ENCODE measurements at regions not wholly inside any gene's neighbourhood (a gene's known extent, or its start where the extent isn't known, plus 50 kb on each side); places are given as distances from the start of the nearest gene placed in this dataset.

GRCh38 chr2:220586980-220587530 is 959.6 kb downstream of the SLC4A3 start:
- H3K9ac ChIP-seq (ENCODE audit: low read depth, low read length, poor library complexity): no peak overlapping the region
- H3K18ac ChIP-seq (ENCODE audit: low read length): no peak overlapping the region
- H2BK15ac ChIP-seq (ENCODE audit: low read length): no peak overlapping the region
- H2AFZ ChIP-seq (ENCODE audit: low read length): no peak overlapping the region
- no peak overlapping the region for H3K14ac ChIP-seq (ENCODE audit: low read length)
- no peak overlapping the region for H2BK12ac ChIP-seq (ENCODE audit: low read length)
- H2BK120ac ChIP-seq (ENCODE audit: low read depth, low read length): no peak overlapping the region
- DNase-seq (ENCODE audit: low spot score): no peak
- H3K36me3 ChIP-seq (replicated peaks in 1 of 2; ENCODE audit: control insufficient read depth in 2 of 2, insufficient read depth in 2 of 2, low read length in 2 of 2): no peaks in the 10 kb centered on the region
- no peaks in the 10 kb centered on the region for H3K9me3 ChIP-seq (replicated peaks in 1 of 2; ENCODE audit: control insufficient read depth in 2 of 2, insufficient read depth in 1 of 2, low read depth in 1 of 2, low read length in 2 of 2)
- no peak overlapping the region for H3K4me3 ChIP-seq (ENCODE audit: low read length in 2 of 2)
- H3K23ac ChIP-seq (ENCODE audit: low read depth, low read length, poor library complexity): no peak overlapping the region
- no peak overlapping the region for H4K91ac ChIP-seq (ENCODE audit: low read depth, low read length, poor library complexity)
- no CpG with 5 or more reads among the region's 5 CpGs for WGBS, 2 donors (ENCODE audit: extremely low coverage in 2 of 2, insufficient read length in 2 of 2, insufficient replicate concordance in 1 of 2)
- H3K4me2 ChIP-seq (ENCODE audit: insufficient read depth, low read length, poor library complexity, severe bottlenecking): no peak overlapping the region
- no peak overlapping the region for H4K8ac ChIP-seq (ENCODE audit: low read depth, low read length)
- no peak overlapping the region for H3K27ac ChIP-seq (replicated peaks; ENCODE audit: low read length)
- no peak overlapping the region for H2AK5ac ChIP-seq (ENCODE audit: low read depth, low read length)
- H3K27me3 ChIP-seq (ENCODE audit: control insufficient read depth in 3 of 3, insufficient read depth in 3 of 3, low read depth in 1 of 3, low read length in 3 of 3): no peaks in the 10 kb centered on the region
- H3K4ac ChIP-seq (ENCODE audit: low read length): no peak overlapping the region
- H3K79me1 ChIP-seq (ENCODE audit: low read depth, low read length): no peaks in the 10 kb centered on the region
- no peaks in the 10 kb centered on the region for H3K4me1 ChIP-seq (ENCODE audit: control insufficient read depth in 2 of 2, insufficient read depth in 1 of 2, low read depth in 1 of 2, low read length in 2 of 2)
- no peak overlapping the region for H2BK5ac ChIP-seq (ENCODE audit: low read length)

- no peak overlapping the region for H2BK15ac ChIP-seq (ENCODE audit: low read length)
- no peak overlapping the region for H3K23ac ChIP-seq (ENCODE audit: low read depth, low read length, poor library complexity)
- DNase-seq (ENCODE audit: low spot score): no peak
- H3K27me3 ChIP-seq (ENCODE audit: control insufficient read depth in 3 of 3, insufficient read depth in 3 of 3, low read depth in 1 of 3, low read length in 3 of 3): no peaks in the 10 kb centered on the region
- no peak overlapping the region for H2AFZ ChIP-seq (ENCODE audit: low read length)
- H4K91ac ChIP-seq (ENCODE audit: low read depth, low read length, poor library complexity): no peak overlapping the region
- no peak overlapping the region for H3K4me2 ChIP-seq (ENCODE audit: insufficient read depth, low read length, poor library complexity, severe bottlenecking)
- H3K14ac ChIP-seq (ENCODE audit: low read length): no peak overlapping the region
- H3K36me3 ChIP-seq (replicated peaks in 1 of 2; ENCODE audit: control insufficient read depth in 2 of 2, insufficient read depth in 2 of 2, low read length in 2 of 2): no peaks in the 10 kb centered on the region
- H3K4me3 ChIP-seq (ENCODE audit: low read length in 2 of 2): no peak overlapping the region
- no peak overlapping the region for H3K9ac ChIP-seq (ENCODE audit: low read depth, low read length, poor library complexity)
- no peak overlapping the region for H2BK12ac ChIP-seq (ENCODE audit: low read length)
- H3K9me3 ChIP-seq (replicated peaks in 1 of 2; ENCODE audit: control insufficient read depth in 2 of 2, insufficient read depth in 1 of 2, low read depth in 1 of 2, low read length in 2 of 2): no peaks in the 10 kb centered on the region
- WGBS, 2 donors (ENCODE audit: extremely low coverage in 2 of 2, insufficient read length in 2 of 2, insufficient replicate concordance in 1 of 2): no CpG with 5 or more reads among the region's 5 CpGs
- no peak overlapping the region for H2BK5ac ChIP-seq (ENCODE audit: low read length)
- H3K27ac ChIP-seq (replicated peaks; ENCODE audit: low read length): no peak overlapping the region
- H3K4me1 ChIP-seq (ENCODE audit: control insufficient read depth in 2 of 2, insufficient read depth in 1 of 2, low read depth in 1 of 2, low read length in 2 of 2): no peaks in the 10 kb centered on the region
- no peak overlapping the region for H3K4ac ChIP-seq (ENCODE audit: low read length)
- H2BK120ac ChIP-seq (ENCODE audit: low read depth, low read length): no peak overlapping the region
- no peak overlapping the region for H4K8ac ChIP-seq (ENCODE audit: low read depth, low read length)
- no peak overlapping the region for H2AK5ac ChIP-seq (ENCODE audit: low read depth, low read length)
- no peaks in the 10 kb centered on the region for H3K79me1 ChIP-seq (ENCODE audit: low read depth, low read length)
- no peak overlapping the region for H3K18ac ChIP-seq (ENCODE audit: low read length)
These were observed 960.7 kb downstream of the SLC4A3 start for GRCh38 chr2:220588148-220588547.

- Histone ChIP-seq H3K14ac (ENCODE audit: low read length) (no peak overlapping the region), H3K4me1 (ENCODE audit: control insufficient read depth in 2 of 2, insufficient read depth in 1 of 2, low read depth in 1 of 2, low read length in 2 of 2) (no peaks in the 10 kb centered on the region), H4K8ac (ENCODE audit: low read depth, low read length) (no peak overlapping the region), H3K79me1 (ENCODE audit: low read depth, low read length) (no peaks in the 10 kb centered on the region), H2BK120ac (ENCODE audit: low read depth, low read length) (no peak overlapping the region), H3K27me3 (ENCODE audit: control insufficient read depth in 3 of 3, insufficient read depth in 3 of 3, low read depth in 1 of 3, low read length in 3 of 3) (no peaks in the 10 kb centered on the region), H3K4ac (ENCODE audit: low read length) (no peak overlapping the region), H3K18ac (ENCODE audit: low read length) (no peak overlapping the region), H3K27ac (replicated peaks; ENCODE audit: low read length) (no peak overlapping the region), H2AFZ (ENCODE audit: low read length) (no peak overlapping the region), H2BK12ac (ENCODE audit: low read length) (no peak overlapping the region), H3K4me2 (ENCODE audit: insufficient read depth, low read length, poor library complexity, severe bottlenecking) (no peak overlapping the region), H4K91ac (ENCODE audit: low read depth, low read length, poor library complexity) (no peak overlapping the region), H3K9ac (ENCODE audit: low read depth, low read length, poor library complexity) (no peak overlapping the region), H3K4me3 (ENCODE audit: low read length in 2 of 2) (no peak overlapping the region), H3K9me3 (replicated peaks in 1 of 2; ENCODE audit: control insufficient read depth in 2 of 2, insufficient read depth in 1 of 2, low read depth in 1 of 2, low read length in 2 of 2) (no peaks in the 10 kb centered on the region), H3K23ac (ENCODE audit: low read depth, low read length, poor library complexity) (no peak overlapping the region), H2BK15ac (ENCODE audit: low read length) (no peak overlapping the region), H2BK5ac (ENCODE audit: low read length) (no peak overlapping the region), H2AK5ac (ENCODE audit: low read depth, low read length) (no peak overlapping the region), H3K36me3 (replicated peaks in 1 of 2; ENCODE audit: control insufficient read depth in 2 of 2, insufficient read depth in 2 of 2, low read length in 2 of 2) (no peaks in the 10 kb centered on the region)
- DNase-seq (ENCODE audit: low spot score): no peak
- no CpG with 5 or more reads among the region's 1 CpG for WGBS, 2 donors (ENCODE audit: extremely low coverage in 2 of 2, insufficient read length in 2 of 2, insufficient replicate concordance in 1 of 2)
These were observed 963.0 kb downstream of the SLC4A3 start for GRCh38 chr2:220590476-220590875.

- WGBS, 2 donors (ENCODE audit: extremely low coverage in 2 of 2, insufficient read length in 2 of 2, insufficient replicate concordance in 1 of 2): no CpG with 5 or more reads among the region's 1 CpG
- H3K4me3 ChIP-seq (ENCODE audit: low read length in 2 of 2): no peak overlapping the region
- no peaks in the 10 kb centered on the region for H3K27me3 ChIP-seq (ENCODE audit: control insufficient read depth in 3 of 3, insufficient read depth in 3 of 3, low read depth in 1 of 3, low read length in 3 of 3)
- no peaks in the 10 kb centered on the region for H3K79me1 ChIP-seq (ENCODE audit: low read depth, low read length)
- no peak overlapping the region for H2AK5ac ChIP-seq (ENCODE audit: low read depth, low read length)
- no peak overlapping the region for H3K4me2 ChIP-seq (ENCODE audit: insufficient read depth, low read length, poor library complexity, severe bottlenecking)
- no peak overlapping the region for H2BK15ac ChIP-seq (ENCODE audit: low read length)
- H3K14ac ChIP-seq (ENCODE audit: low read length): no peak overlapping the region
- H2AFZ ChIP-seq (ENCODE audit: low read length): no peak overlapping the region
- no peak overlapping the region for H3K23ac ChIP-seq (ENCODE audit: low read depth, low read length, poor library complexity)
- H4K91ac ChIP-seq (ENCODE audit: low read depth, low read length, poor library complexity): no peak overlapping the region
- H4K8ac ChIP-seq (ENCODE audit: low read depth, low read length): no peak overlapping the region
- no peaks in the 10 kb centered on the region for H3K4me1 ChIP-seq (ENCODE audit: control insufficient read depth in 2 of 2, insufficient read depth in 1 of 2, low read depth in 1 of 2, low read length in 2 of 2)
- no peak overlapping the region for H2BK12ac ChIP-seq (ENCODE audit: low read length)
- H3K36me3 ChIP-seq (replicated peaks in 1 of 2; ENCODE audit: control insufficient read depth in 2 of 2, insufficient read depth in 2 of 2, low read length in 2 of 2): no peaks in the 10 kb centered on the region
- H3K9me3 ChIP-seq (replicated peaks in 1 of 2; ENCODE audit: control insufficient read depth in 2 of 2, insufficient read depth in 1 of 2, low read depth in 1 of 2, low read length in 2 of 2): no peaks in the 10 kb centered on the region
- H3K27ac ChIP-seq (replicated peaks; ENCODE audit: low read length): no peak overlapping the region
- DNase-seq (ENCODE audit: low spot score): no peak
- no peak overlapping the region for H2BK120ac ChIP-seq (ENCODE audit: low read depth, low read length)
- no peak overlapping the region for H3K4ac ChIP-seq (ENCODE audit: low read length)
- H2BK5ac ChIP-seq (ENCODE audit: low read length): no peak overlapping the region
- H3K18ac ChIP-seq (ENCODE audit: low read length): no peak overlapping the region
- no peak overlapping the region for H3K9ac ChIP-seq (ENCODE audit: low read depth, low read length, poor library complexity)
These were observed 966.1 kb downstream of the SLC4A3 start for GRCh38 chr2:220593526-220593925.

Data from neuronal stem cell (in vitro differentiated cells).